Fibroblast of the aortic adventitia (primary cell): ENCODE measurements at regions not wholly inside any gene's neighbourhood (a gene's known extent, or its start where the extent isn't known, plus 50 kb on each side); places are given as distances from the start of the nearest gene placed in this dataset.
A peak's percentile ranks its signal among the peaks of the same experiment; 100 is the strongest.

Experiments used
- DNase-seq: peaks from one replicate; pipeline ENCODE4 v3.0.0-alpha.2; 2010; ENCODE audit warnings: low read depth
- H3K4me3 ChIP-seq: 2 replicates; pipeline ENCODE4 v1.5.1; 2011; ENCODE audit warnings: low read depth, mild to moderate bottlenecking, control low read depth, low read length, moderate library complexity
- TF ChIP-seq, protein P1 (sequence below): IDR thresholded peaks from 2 replicates; pipeline ENCODE4 v1.5.1; 2011; ENCODE audit warnings: mild to moderate bottlenecking, low read length, control low read depth, inconsistent platforms; ENCODE audit not compliant: insufficient read depth

GRCh38 chr6:125512621-125513020 is 210.9 kb upstream of the HDDC2 start:
- H3K4me3 ChIP-seq: no peak overlapping the region
- peak; percentile 4 for DNase-seq
- TF ChIP-seq, protein P1, sequence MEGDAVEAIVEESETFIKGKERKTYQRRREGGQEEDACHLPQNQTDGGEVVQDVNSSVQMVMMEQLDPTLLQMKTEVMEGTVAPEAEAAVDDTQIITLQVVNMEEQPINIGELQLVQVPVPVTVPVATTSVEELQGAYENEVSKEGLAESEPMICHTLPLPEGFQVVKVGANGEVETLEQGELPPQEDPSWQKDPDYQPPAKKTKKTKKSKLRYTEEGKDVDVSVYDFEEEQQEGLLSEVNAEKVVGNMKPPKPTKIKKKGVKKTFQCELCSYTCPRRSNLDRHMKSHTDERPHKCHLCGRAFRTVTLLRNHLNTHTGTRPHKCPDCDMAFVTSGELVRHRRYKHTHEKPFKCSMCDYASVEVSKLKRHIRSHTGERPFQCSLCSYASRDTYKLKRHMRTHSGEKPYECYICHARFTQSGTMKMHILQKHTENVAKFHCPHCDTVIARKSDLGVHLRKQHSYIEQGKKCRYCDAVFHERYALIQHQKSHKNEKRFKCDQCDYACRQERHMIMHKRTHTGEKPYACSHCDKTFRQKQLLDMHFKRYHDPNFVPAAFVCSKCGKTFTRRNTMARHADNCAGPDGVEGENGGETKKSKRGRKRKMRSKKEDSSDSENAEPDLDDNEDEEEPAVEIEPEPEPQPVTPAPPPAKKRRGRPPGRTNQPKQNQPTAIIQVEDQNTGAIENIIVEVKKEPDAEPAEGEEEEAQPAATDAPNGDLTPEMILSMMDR: peak; percentile 25

GRCh38 chr6:125513978-125514377 is 212.2 kb upstream of the HDDC2 start:
- TF ChIP-seq, protein P1: no peak
- no peak for DNase-seq

DNA sequence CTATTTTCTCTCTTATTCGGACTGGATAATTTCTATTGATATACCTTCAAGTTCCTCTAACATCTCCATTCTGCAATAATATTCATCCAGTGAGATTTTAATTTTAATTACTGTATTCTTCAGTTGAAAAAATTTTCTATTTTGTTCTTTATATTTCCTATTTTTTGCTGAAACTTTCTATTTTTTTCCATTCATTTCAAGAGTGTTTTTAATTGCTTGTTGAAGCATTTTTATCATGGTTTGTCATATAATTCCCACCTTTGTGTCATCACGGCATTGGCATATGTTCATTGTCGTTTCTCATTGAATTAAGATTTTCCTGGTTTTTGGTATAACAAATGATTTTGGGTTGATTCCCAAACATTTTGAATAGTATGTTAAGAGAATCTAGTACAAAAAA is 214.9 kb upstream of the HDDC2 start:
- no peak overlapping the region for H3K4me3 ChIP-seq
- no peak for DNase-seq
- TF ChIP-seq, protein P1: no peak

More at GRCh38 chr6:125513978-125514377, 212.2 kb upstream of the HDDC2 start:
- no peak overlapping the region for H3K4me3 ChIP-seq

- no peak overlapping the region for H3K4me3 ChIP-seq
- TF ChIP-seq, protein P1: peak; percentile 7
- DNase-seq: peak; percentile 24
These were observed 217.6 kb upstream of the HDDC2 start for GRCh38 chr6:125519367-125519766.

DNA sequence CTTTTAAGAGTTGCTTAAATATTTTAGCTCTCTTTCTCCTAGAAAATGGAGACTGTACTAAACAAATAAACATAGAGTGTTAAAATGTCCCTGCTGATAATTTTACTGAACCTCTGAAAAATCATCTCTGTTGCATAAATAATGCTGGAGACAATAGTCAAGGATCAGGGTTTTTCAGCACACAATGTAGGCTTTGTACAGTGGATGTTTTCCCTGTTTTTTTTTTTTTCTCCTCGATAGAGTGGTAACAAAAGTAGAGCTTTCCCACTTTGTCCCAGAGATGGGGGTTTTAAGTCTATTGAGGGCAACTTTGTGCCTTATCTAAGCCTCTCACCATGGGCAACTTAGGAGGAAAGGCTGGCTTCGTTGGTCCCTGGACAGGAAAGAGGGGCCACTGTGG is 222.6 kb upstream of the HDDC2 start:
- TF ChIP-seq, protein P1: no peak
- DNase-seq: no peak
- no peak overlapping the region for H3K4me3 ChIP-seq

DNA sequence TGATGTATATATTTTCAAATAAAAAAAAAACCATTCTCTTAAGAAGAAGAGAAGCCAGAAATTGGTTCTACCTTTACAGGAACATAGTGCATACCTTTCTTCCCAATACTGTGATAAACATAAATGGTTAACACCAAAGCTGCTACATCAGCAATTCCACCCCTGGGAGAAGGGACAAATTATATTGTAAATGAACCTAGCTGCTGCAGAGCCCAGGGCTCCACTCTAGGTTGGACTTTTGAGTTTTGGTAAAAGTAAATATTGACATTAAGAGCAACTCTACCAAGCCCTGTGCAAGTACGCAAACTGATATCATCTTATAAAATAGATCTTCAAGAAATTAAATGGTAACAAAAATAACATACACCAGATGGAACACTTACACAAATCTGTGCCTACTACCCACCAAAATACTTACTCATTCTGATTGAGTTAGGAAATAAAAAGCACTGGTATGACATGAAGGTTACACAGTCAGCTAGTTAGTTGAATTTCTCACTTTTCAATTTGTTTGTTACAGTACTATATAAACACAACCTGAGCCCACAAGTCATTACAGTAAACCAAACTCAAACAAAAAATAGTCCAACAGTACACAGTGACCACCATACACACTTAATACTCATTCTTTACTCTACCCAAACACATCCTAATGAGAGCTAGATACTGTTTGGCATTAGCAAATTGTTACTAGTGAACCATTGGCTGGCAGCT is 223.3 kb upstream of the HEY2 start:
- no peak overlapping the region for H3K4me3 ChIP-seq
- TF ChIP-seq, protein P1: no peak
- no peak for DNase-seq

GRCh38 chr6:125528621-125529041 is 220.8 kb upstream of the HEY2 start:
- TF ChIP-seq, protein P1: no peak
- DNase-seq: no peak

More at GRCh38 chr6:125528621-125529041, 220.8 kb upstream of the HEY2 start:
- no peak overlapping the region for H3K4me3 ChIP-seq
